HG02642 (cell line): ENCODE measurements at regions not wholly inside any gene's neighbourhood (a gene's known extent, or its start where the extent isn't known, plus 50 kb on each side); places are given as distances from the start of the nearest gene placed in this dataset.
A peak's percentile ranks its signal among the peaks of the same experiment; 100 is the strongest.
"Not testable (repeated sequence)": the region's sequence is repeated elsewhere in the genome, so short reads cannot be mapped to it uniquely, and the experiment has no call there.

Source experiments
- ATAC-seq: cut with Tn5 transposase; IDR thresholded peaks from one replicate; pipeline ENCODE4 v1.9.1; 2021; ENCODE audit warnings: mild to moderate bottlenecking; ENCODE audit not compliant: unreplicated experiment, poor library complexity

- no peak for ATAC-seq
These were observed 201.3 kb downstream of the HSD17B3 start for GRCh38 chr9:96100385-96101300.

- ATAC-seq = not testable (repeated sequence)
These were observed 211.3 kb downstream of the HSD17B3 start for GRCh38 chr9:96090630-96091029.

GRCh38 chr9:96089452-96090085 is 212.4 kb downstream of the HSD17B3 start:
- ATAC-seq = no peak

GRCh38 chr9:96088510-96088909 is 213.0 kb downstream of the ERCC6L2 start:
- ATAC-seq = no peak

- no peak for ATAC-seq
These were observed 212.3 kb downstream of the ERCC6L2 start for GRCh38 chr9:96087669-96088299.

GRCh38 chr9:96086936-96087571 is 211.6 kb downstream of the ERCC6L2 start:
- no peak for ATAC-seq

- no peak for ATAC-seq
These were observed 210.1 kb downstream of the ERCC6L2 start for GRCh38 chr9:96085491-96086143.

GRCh38 chr9:96084331-96084734 is 208.8 kb downstream of the ERCC6L2 start:
- ATAC-seq = no peak

- ATAC-seq = no peak
These were observed 207.2 kb downstream of the ERCC6L2 start for GRCh38 chr9:96082516-96083232.

- ATAC-seq = no peak
These were observed 204.9 kb downstream of the ERCC6L2 start for GRCh38 chr9:96080364-96080763.

- no peak for ATAC-seq
These were observed 204.3 kb downstream of the ERCC6L2 start for GRCh38 chr9:96079779-96080178.

GRCh38 chr9:96078897-96079490 is 203.5 kb downstream of the ERCC6L2 start:
- ATAC-seq = no peak

- ATAC-seq = no peak
These were observed 200.3 kb downstream of the ERCC6L2 start for GRCh38 chr9:96075757-96076156.

- no peak for ATAC-seq
These were observed 199.6 kb downstream of the ERCC6L2 start for GRCh38 chr9:96075111-96075510.

- no peak for ATAC-seq
These were observed 198.3 kb downstream of the ERCC6L2 start for GRCh38 chr9:96073531-96074480.

- no peak for ATAC-seq
These were observed 197.4 kb downstream of the ERCC6L2 start for GRCh38 chr9:96072930-96073329.

GRCh38 chr9:96071815-96072124 is 196.3 kb downstream of the ERCC6L2 start:
- no peak for ATAC-seq

- peak; percentile 55 for ATAC-seq
These were observed 195.8 kb downstream of the ERCC6L2 start for GRCh38 chr9:96071076-96071814.
